NB4 (cell line): ENCODE measurements at regions not wholly inside any gene's neighbourhood (a gene's known extent, or its start where the extent isn't known, plus 50 kb on each side); places are given as distances from the start of the nearest gene placed in this dataset.

ENCODE experiments used
- DNase-seq: peaks from one replicate; pipeline ENCODE4 v3.0.0; 2010; ENCODE audit warnings: low read depth
- H3K4me3 ChIP-seq: one replicate; pipeline ENCODE4 v1.5.1; 2011; ENCODE audit warnings: mild to moderate bottlenecking, low read depth, low read length, moderate library complexity
- MYC ChIP-seq: IDR thresholded peaks from 2 replicates; pipeline ENCODE4 v1.6.1; 2011; ENCODE audit warnings: low read depth, low read length
- POLR2A ChIP-seq: IDR thresholded peaks from 2 replicates; pipeline ENCODE4 v1.6.1; 2011; ENCODE audit warnings: mild to moderate bottlenecking; ENCODE audit not compliant: insufficient read length; ENCODE audit errors: extremely low read depth
- TF ChIP-seq, protein P1 (sequence below): IDR thresholded peaks from 2 replicates; pipeline ENCODE4 v1.6.1; 2011; ENCODE audit warnings: low read depth, low read length
- TF ChIP-seq, protein P2 (sequence below): IDR thresholded peaks from one replicate; pipeline ENCODE4 v1.5.1; 2012; ENCODE audit warnings: low read depth, low read length

DNA sequence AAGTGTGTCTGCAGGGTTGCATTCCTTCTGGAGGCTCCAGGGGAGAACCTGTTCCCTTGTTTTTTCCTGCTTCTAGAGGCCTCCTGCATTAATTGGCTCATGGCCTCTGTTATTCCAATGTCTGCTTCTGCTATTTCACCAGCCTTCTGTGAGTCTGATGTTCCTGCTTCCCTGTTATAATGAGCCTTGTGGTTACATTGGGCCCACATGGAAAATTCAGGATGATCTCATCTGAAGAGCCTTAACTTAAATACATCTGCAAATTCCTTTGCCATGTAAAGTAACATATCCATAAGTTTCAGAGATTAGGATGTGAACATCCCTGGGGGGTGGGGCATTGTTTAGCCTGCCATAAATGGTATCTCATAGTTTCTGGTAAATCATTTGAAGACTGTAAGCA, 181.1 kb downstream of the RWDD3 start:
- TF ChIP-seq MYC (no peak), POLR2A (no peak)
- TF ChIP-seq, protein P1, sequence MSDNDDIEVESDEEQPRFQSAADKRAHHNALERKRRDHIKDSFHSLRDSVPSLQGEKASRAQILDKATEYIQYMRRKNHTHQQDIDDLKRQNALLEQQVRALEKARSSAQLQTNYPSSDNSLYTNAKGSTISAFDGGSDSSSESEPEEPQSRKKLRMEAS, result no peak
- TF ChIP-seq, protein P2, sequence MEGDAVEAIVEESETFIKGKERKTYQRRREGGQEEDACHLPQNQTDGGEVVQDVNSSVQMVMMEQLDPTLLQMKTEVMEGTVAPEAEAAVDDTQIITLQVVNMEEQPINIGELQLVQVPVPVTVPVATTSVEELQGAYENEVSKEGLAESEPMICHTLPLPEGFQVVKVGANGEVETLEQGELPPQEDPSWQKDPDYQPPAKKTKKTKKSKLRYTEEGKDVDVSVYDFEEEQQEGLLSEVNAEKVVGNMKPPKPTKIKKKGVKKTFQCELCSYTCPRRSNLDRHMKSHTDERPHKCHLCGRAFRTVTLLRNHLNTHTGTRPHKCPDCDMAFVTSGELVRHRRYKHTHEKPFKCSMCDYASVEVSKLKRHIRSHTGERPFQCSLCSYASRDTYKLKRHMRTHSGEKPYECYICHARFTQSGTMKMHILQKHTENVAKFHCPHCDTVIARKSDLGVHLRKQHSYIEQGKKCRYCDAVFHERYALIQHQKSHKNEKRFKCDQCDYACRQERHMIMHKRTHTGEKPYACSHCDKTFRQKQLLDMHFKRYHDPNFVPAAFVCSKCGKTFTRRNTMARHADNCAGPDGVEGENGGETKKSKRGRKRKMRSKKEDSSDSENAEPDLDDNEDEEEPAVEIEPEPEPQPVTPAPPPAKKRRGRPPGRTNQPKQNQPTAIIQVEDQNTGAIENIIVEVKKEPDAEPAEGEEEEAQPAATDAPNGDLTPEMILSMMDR, result no peak
- H3K4me3 ChIP-seq, result no peak overlapping the region
- DNase-seq, result no peak

GRCh38 chr1:95426772-95427171, 192.8 kb downstream of the RWDD3 start:
- no peak for DNase-seq
- TF ChIP-seq POLR2A (no peak), MYC (no peak)
- TF ChIP-seq, protein P1, result no peak
- TF ChIP-seq, protein P2, result no peak
- no peak overlapping the region for H3K4me3 ChIP-seq

- no peak for DNase-seq
- no peak overlapping the region for H3K4me3 ChIP-seq
- TF ChIP-seq, protein P1, result no peak
- TF ChIP-seq, protein P2, result no peak
- TF ChIP-seq MYC (no peak), POLR2A (no peak)
Measured at GRCh38 chr1:95427525-95427924, 193.5 kb downstream of the RWDD3 start.

GRCh38 chr1:95431235-95431634, 197.2 kb downstream of the RWDD3 start:
- H3K4me3 ChIP-seq, result no peak overlapping the region

DNA sequence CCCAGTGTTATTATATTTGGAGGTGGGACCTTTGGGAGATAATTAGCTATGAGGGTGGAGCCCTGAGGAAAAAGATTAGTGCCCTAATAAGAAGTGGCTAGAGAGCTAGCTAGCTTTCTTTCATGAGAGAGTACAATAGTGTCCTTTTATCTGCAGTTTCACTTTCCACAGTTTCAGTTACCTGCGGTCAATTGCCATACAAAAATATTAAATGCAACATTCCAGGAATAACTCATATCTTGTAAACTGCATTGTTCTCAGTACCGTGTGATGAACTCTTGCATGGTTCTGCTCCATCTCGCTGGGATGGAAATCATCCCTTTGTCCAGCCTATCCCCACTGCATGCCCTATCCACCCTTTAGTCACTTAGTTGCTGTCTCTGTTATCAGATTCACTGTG, 201.6 kb downstream of the RWDD3 start:
- no peak overlapping the region for H3K4me3 ChIP-seq
- DNase-seq, result no peak
- TF ChIP-seq, protein P2, result no peak
- TF ChIP-seq MYC, result no peak
- TF ChIP-seq, protein P1, result no peak
- TF ChIP-seq POLR2A, result no peak

More at GRCh38 chr1:95431235-95431634, 197.2 kb downstream of the RWDD3 start:
- TF ChIP-seq, protein P1, result no peak
- TF ChIP-seq, protein P2, result no peak
- TF ChIP-seq MYC, result no peak
- no peak for TF ChIP-seq POLR2A
- no peak for DNase-seq

- DNase-seq, result peak; percentile 19
- TF ChIP-seq, protein P1, result no peak
- TF ChIP-seq, protein P2, result no peak
- no peak for TF ChIP-seq POLR2A
- no peak for TF ChIP-seq MYC
- H3K4me3 ChIP-seq, result no peak overlapping the region
Measured at GRCh38 chr1:95437011-95437410, 203.0 kb downstream of the RWDD3 start.
